Caco-2 (cell line): ENCODE measurements at regions not wholly inside any gene's neighbourhood (a gene's known extent, or its start where the extent isn't known, plus 50 kb on each side); places are given as distances from the start of the nearest gene placed in this dataset.

Experiments used
- BruUV-seq: library from RNA; stranded (reverse); fragments of 400-500 nt; replicated peaks from 2 replicates; lab custom pipeline; 2021; lab: Mats Ljungman, UMichigan
- CTCF ChIA-PET: fragments of 300-600 bp; sonication (Branson Sonifier 250); formaldehyde crosslinking; loops from one replicate; lab custom pipeline; 2022; ENCODE audit warnings: antibody characterized with exemption; lab: Charles Lee
- POLR2A ChIA-PET: fragments of 300-600 bp; sonication (Branson Sonifier 250); formaldehyde crosslinking; loops from one replicate; lab custom pipeline; 2022; ENCODE audit warnings: antibody characterized with exemption; lab: Charles Lee
- DNase-seq, 2 experiments: peaks; one replicate each; pipeline versions ENCODE4 v3.0.0 to v3.0.0-alpha.2; 2020 to 2022
- H3K27me3 ChIP-seq: replicated peaks from 2 replicates; pipeline ENCODE4 v1.6.0; 2011; ENCODE audit warnings: low read length; ENCODE audit not compliant: control insufficient read depth, insufficient read depth
- H3K36me3 ChIP-seq: 2 replicates; pipeline ENCODE4 v1.5.1; 2011; ENCODE audit warnings: low read length; ENCODE audit not compliant: control insufficient read depth, insufficient read depth
- H3K4me1 ChIP-seq: fragments of 250-450 bp; sonication (Bioruptor Pico); 2 replicates; pipeline ENCODE4 v1.5.1; 2020; ENCODE audit warnings: mild to moderate bottlenecking
- H3K4me3 ChIP-seq: 2 replicates; pipeline ENCODE4 v1.5.1; 2011; ENCODE audit warnings: low read depth, mild to moderate bottlenecking, control low read depth, low read length
- H3K9me3 ChIP-seq: fragments of 250-450 bp; sonication (Bioruptor Pico); 2 replicates; pipeline ENCODE4 v1.5.1; 2020; ENCODE audit warnings: mild to moderate bottlenecking, moderate library complexity
- H3K27ac Mint-ChIP-seq: one replicate; pipeline ENCODE4 v1.8.0; 2022; ENCODE audit warnings: mixed read lengths; ENCODE audit not compliant: unreplicated experiment
- H3K27me3 Mint-ChIP-seq: one replicate; pipeline ENCODE4 v1.8.0; 2022; ENCODE audit warnings: mixed read lengths; ENCODE audit not compliant: insufficient read depth, unreplicated experiment
- H3K36me3 Mint-ChIP-seq: one replicate; pipeline ENCODE4 v1.8.0; 2022; ENCODE audit warnings: mild to moderate bottlenecking, mixed read lengths; ENCODE audit not compliant: insufficient read depth, unreplicated experiment
- H3K4me1 Mint-ChIP-seq: one replicate; pipeline ENCODE4 v1.8.0; 2022; ENCODE audit warnings: low read depth, mixed read lengths; ENCODE audit not compliant: unreplicated experiment
- H3K4me3 Mint-ChIP-seq: one replicate; pipeline ENCODE4 v1.8.0; 2022; ENCODE audit warnings: mild to moderate bottlenecking, moderate library complexity, mixed read lengths; ENCODE audit not compliant: unreplicated experiment
- H3K9me3 Mint-ChIP-seq: one replicate; pipeline ENCODE4 v1.8.0; 2022; ENCODE audit warnings: mixed read lengths; ENCODE audit not compliant: unreplicated experiment
- intact Hi-C: fragments of 100-400 bp; cut with micrococcal nuclease; formaldehyde crosslinking; loops from one replicate; pipeline ENCODE4 v1.10.0; 2022; ENCODE audit not compliant: unreplicated experiment
- TF ChIP-seq, protein P1 (sequence below), 2 experiments: fragments of 200-600 bp in 1 of 2; IDR thresholded peaks; 1 replicate in 1 of 2; 2 replicates in 1 of 2; pipeline versions ENCODE4 v1.5.1 to v1.8.0; 2011 to 2022; ENCODE audit warnings: antibody characterized with exemption in 1 of 2, control low read depth in 1 of 2, inconsistent platforms in 1 of 2, low read depth in 1 of 2, low read length in 1 of 2, mild to moderate bottlenecking in 1 of 2, moderate library complexity in 1 of 2; ENCODE audit not compliant: insufficient read depth in 1 of 2, severe bottlenecking in 1 of 2, unreplicated experiment in 1 of 2

DNA sequence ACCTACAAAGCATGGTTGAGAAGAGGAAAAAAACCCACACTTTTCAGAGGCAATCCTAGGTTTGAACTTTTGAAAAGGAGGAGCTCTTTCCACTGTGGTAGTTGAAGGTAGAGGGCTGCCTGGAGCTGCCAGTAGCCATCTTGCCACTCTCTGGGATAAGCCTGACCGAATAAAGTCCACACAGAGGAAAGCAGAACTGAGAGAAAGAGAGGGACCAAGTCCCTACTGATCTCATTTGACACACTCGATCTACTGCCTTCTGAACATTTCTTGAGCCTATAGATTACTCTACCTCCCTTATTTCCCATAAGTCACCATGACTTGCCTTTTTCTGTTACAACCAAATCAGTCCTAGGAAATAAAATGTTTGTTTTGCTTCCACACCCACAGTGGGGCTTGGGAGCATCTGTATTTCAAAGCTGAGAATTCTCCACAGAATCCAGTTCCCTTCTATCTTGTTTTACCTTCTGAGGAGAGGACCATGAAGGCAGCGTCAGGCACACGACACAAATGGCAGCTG, 147.0 kb upstream of the PTPRK start:
- no peak overlapping the region for H3K4me3 ChIP-seq
- DNase-seq, result no peak
- H3K36me3 ChIP-seq, result no peaks in the 10 kb centered on the region
- POLR2A ChIA-PET, result no interaction called here
- no peaks in the 10 kb centered on the region for H3K9me3 ChIP-seq
- no peaks in the 10 kb centered on the region for H3K4me1 ChIP-seq
- no TSS peak for BruUV-seq
- H3K4me3 Mint-ChIP-seq, result no peak overlapping the region
- no peaks in the 10 kb centered on the region for H3K36me3 Mint-ChIP-seq
- no peak overlapping the region for H3K27ac Mint-ChIP-seq
- intact Hi-C loops, result no loop called here
- no peaks in the 10 kb centered on the region for H3K4me1 Mint-ChIP-seq
- CTCF ChIA-PET, result no interaction called here
- no peaks in the 10 kb centered on the region for H3K27me3 Mint-ChIP-seq
- TF ChIP-seq, protein P1, sequence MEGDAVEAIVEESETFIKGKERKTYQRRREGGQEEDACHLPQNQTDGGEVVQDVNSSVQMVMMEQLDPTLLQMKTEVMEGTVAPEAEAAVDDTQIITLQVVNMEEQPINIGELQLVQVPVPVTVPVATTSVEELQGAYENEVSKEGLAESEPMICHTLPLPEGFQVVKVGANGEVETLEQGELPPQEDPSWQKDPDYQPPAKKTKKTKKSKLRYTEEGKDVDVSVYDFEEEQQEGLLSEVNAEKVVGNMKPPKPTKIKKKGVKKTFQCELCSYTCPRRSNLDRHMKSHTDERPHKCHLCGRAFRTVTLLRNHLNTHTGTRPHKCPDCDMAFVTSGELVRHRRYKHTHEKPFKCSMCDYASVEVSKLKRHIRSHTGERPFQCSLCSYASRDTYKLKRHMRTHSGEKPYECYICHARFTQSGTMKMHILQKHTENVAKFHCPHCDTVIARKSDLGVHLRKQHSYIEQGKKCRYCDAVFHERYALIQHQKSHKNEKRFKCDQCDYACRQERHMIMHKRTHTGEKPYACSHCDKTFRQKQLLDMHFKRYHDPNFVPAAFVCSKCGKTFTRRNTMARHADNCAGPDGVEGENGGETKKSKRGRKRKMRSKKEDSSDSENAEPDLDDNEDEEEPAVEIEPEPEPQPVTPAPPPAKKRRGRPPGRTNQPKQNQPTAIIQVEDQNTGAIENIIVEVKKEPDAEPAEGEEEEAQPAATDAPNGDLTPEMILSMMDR (IDR thresholded peaks at IDR 0.05; ENCODE audit: insufficient read depth in 1 of 2, low read depth in 1 of 2, low read length in 1 of 2, severe bottlenecking in 1 of 2, unreplicated experiment in 1 of 2), result no peak
- no peaks in the 10 kb centered on the region for H3K27me3 ChIP-seq
- H3K9me3 Mint-ChIP-seq, result no peaks in the 10 kb centered on the region

DNA sequence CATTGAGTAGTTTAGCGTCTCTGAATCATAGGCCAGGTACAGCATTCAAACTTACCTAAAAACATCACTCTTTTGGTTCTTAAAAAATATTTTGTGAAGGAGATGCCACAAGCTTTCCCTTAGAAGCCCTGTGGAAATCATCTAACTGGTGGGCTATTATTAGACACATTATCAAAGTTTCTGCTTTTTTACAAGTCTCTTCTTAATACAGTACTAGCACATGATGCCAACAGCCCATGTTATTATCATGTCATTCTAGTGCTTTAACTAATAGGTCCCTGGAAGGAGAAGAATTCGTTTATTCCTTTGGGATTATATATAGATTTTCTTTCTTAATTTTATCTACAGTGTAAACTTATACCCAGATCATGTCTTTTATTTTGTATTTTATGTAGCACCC, 146.0 kb upstream of the PTPRK start:
- CTCF ChIA-PET, result no interaction called here
- DNase-seq, result no peak
- no peak overlapping the region for H3K27ac Mint-ChIP-seq
- POLR2A ChIA-PET, result no interaction called here
- Histone ChIP-seq H3K4me3 (no peak overlapping the region), H3K36me3 (no peaks in the 10 kb centered on the region), H3K27me3 (no peaks in the 10 kb centered on the region), H3K4me1 (no peaks in the 10 kb centered on the region), H3K9me3 (no peaks in the 10 kb centered on the region)
- H3K4me3 Mint-ChIP-seq, result no peak overlapping the region
- intact Hi-C loops, result no loop called here
- no peaks in the 10 kb centered on the region for H3K4me1 Mint-ChIP-seq
- H3K27me3 Mint-ChIP-seq, result no peaks in the 10 kb centered on the region
- H3K36me3 Mint-ChIP-seq, result no peaks in the 10 kb centered on the region
- no peaks in the 10 kb centered on the region for H3K9me3 Mint-ChIP-seq
- TF ChIP-seq, protein P1 (IDR thresholded peaks at IDR 0.05; ENCODE audit: insufficient read depth in 1 of 2, low read depth in 1 of 2, low read length in 1 of 2, severe bottlenecking in 1 of 2, unreplicated experiment in 1 of 2), result no peak
- BruUV-seq, result no TSS peak

DNA sequence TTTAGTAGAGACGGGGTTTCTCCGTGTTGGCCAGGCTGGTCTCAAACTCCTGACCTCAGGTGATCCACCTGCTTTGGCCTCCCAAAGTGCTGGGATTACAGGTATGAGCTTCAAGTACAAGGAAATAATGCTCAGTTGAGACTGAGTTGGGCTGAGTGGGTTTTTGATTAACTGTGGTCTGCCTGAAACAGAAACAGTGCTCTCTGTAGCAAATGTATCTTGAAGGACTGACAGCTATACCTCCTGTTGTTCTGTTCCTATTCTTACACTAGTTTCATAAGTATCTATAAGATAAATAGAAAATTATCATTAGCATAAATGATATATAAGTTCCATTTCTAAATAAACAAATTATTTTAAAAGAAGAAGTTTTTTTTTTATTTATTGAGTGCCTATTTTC, 142.8 kb upstream of the PTPRK start:
- no peaks in the 10 kb centered on the region for H3K4me1 Mint-ChIP-seq
- CTCF ChIA-PET, result no interaction called here
- intact Hi-C loops, result no loop called here
- POLR2A ChIA-PET, result no interaction called here
- no peak overlapping the region for H3K4me3 ChIP-seq
- H3K4me1 ChIP-seq, result no peaks in the 10 kb centered on the region
- no peaks in the 10 kb centered on the region for H3K36me3 ChIP-seq
- no peaks in the 10 kb centered on the region for H3K27me3 Mint-ChIP-seq
- H3K27ac Mint-ChIP-seq, result no peak overlapping the region
- no peaks in the 10 kb centered on the region for H3K9me3 Mint-ChIP-seq
- no peaks in the 10 kb centered on the region for H3K36me3 Mint-ChIP-seq
- no TSS peak for BruUV-seq
- TF ChIP-seq, protein P1 (IDR thresholded peaks at IDR 0.05; ENCODE audit: insufficient read depth in 1 of 2, low read depth in 1 of 2, low read length in 1 of 2, severe bottlenecking in 1 of 2, unreplicated experiment in 1 of 2), result no peak
- H3K4me3 Mint-ChIP-seq, result no peak overlapping the region
- DNase-seq, result no peak
- H3K9me3 ChIP-seq, result no peaks in the 10 kb centered on the region
- no peaks in the 10 kb centered on the region for H3K27me3 ChIP-seq
